Endothelial cell (in vitro differentiated cells): ENCODE measurements at regions not wholly inside any gene's neighbourhood (a gene's known extent, or its start where the extent isn't known, plus 50 kb on each side); places are given as distances from the start of the nearest gene placed in this dataset.

Experiments used
- DNase-seq: peaks from one replicate; pipeline ENCODE4 v3.0.0; 2021; ENCODE audit warnings: low spot score
- H3K27ac Mint-ChIP-seq: one replicate; pipeline ENCODE4 v1.8.0; 2021; ENCODE audit warnings: mixed read lengths, inconsistent platforms; ENCODE audit not compliant: unreplicated experiment
- H3K27me3 Mint-ChIP-seq: one replicate; pipeline ENCODE4 v1.8.0; 2021; ENCODE audit warnings: mild to moderate bottlenecking, moderate library complexity, mixed read lengths, inconsistent platforms; ENCODE audit not compliant: unreplicated experiment
- H3K36me3 Mint-ChIP-seq: one replicate; pipeline ENCODE4 v1.8.0; 2021; ENCODE audit warnings: mild to moderate bottlenecking, low read depth, mixed read lengths, inconsistent platforms; ENCODE audit not compliant: unreplicated experiment
- H3K4me1 Mint-ChIP-seq: one replicate; pipeline ENCODE4 v1.8.0; 2021; ENCODE audit warnings: mild to moderate bottlenecking, mixed read lengths, inconsistent platforms; ENCODE audit not compliant: unreplicated experiment
- H3K4me3 Mint-ChIP-seq: one replicate; pipeline ENCODE4 v1.8.0; 2021; ENCODE audit warnings: mild to moderate bottlenecking, mixed read lengths, inconsistent platforms; ENCODE audit not compliant: unreplicated experiment
- H3K9me3 Mint-ChIP-seq: one replicate; pipeline ENCODE4 v1.8.0; 2021; ENCODE audit warnings: mixed read lengths, inconsistent platforms; ENCODE audit not compliant: unreplicated experiment
- TF ChIP-seq, protein P1 (sequence below): fragments of 200-600 bp; sonication (generic); IDR thresholded peaks from one replicate; pipeline ENCODE4 v1.5.0; 2021; ENCODE audit warnings: antibody characterized with exemption; ENCODE audit not compliant: unreplicated experiment

DNA sequence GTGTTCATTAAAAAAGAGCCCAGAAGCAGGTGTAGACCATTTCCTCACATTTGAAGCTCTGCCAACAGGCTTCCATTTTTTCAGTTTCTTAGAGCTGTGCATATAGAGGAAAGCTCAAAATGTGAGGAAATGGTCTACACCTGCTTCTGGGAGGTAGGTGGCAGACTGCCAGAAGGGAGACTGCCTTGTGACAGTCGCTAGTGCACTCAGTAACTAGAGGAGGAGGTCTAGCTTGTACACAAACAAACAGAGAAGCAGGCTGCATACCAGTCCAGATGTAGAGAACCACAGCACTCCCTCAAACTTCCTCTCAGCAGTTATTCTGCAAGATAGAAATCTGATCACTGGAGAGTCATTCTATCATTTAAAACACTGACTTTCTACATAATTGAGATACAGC, 800.2 kb downstream of the EFNB2 start:
- TF ChIP-seq, protein P1, sequence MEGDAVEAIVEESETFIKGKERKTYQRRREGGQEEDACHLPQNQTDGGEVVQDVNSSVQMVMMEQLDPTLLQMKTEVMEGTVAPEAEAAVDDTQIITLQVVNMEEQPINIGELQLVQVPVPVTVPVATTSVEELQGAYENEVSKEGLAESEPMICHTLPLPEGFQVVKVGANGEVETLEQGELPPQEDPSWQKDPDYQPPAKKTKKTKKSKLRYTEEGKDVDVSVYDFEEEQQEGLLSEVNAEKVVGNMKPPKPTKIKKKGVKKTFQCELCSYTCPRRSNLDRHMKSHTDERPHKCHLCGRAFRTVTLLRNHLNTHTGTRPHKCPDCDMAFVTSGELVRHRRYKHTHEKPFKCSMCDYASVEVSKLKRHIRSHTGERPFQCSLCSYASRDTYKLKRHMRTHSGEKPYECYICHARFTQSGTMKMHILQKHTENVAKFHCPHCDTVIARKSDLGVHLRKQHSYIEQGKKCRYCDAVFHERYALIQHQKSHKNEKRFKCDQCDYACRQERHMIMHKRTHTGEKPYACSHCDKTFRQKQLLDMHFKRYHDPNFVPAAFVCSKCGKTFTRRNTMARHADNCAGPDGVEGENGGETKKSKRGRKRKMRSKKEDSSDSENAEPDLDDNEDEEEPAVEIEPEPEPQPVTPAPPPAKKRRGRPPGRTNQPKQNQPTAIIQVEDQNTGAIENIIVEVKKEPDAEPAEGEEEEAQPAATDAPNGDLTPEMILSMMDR, result no peak
- no peak for DNase-seq
- H3K4me3 Mint-ChIP-seq, result no peak overlapping the region
- peaks cover 3% of the 10 kb centered on the region for H3K27me3 Mint-ChIP-seq
- no peaks in the 10 kb centered on the region for H3K9me3 Mint-ChIP-seq
- no peaks in the 10 kb centered on the region for H3K36me3 Mint-ChIP-seq
- no peak overlapping the region for H3K27ac Mint-ChIP-seq
- H3K4me1 Mint-ChIP-seq, result no peaks in the 10 kb centered on the region

DNA sequence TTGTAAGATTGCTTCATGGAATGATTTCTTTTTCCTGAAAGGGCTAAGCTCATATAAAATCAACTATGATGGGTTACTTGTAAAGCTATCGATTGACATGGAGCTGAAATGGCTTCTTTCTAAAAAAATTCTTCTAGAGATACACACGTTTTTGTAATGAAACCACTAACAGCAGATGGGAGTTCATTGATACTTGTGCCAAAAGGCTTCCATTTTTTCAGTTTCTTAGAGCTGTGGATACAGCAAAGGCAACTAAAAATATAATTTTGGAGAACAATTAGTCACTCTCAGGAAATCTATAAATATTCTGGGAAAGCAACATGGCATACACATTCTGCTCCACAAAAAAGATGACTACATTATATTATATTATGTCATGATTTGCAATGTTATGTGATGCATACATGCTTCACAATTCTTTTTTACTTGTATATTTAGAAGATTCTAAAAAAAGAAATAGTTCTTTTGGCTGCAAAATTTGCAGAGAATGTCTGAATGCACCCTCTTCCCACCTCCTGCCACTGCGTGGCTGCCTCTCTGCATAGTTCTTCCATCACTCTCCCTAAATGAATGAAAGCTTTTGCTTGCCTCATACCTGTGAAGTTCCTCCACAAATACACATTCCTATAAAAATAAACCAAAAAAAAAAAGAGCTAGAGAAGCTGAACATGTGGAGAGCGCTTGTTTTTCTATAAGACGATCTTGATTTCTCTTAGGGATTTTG, 802.5 kb downstream of the EFNB2 start:
- H3K9me3 Mint-ChIP-seq, result no peaks in the 10 kb centered on the region
- H3K4me1 Mint-ChIP-seq, result no peaks in the 10 kb centered on the region
- DNase-seq, result no peak
- H3K4me3 Mint-ChIP-seq, result no peak overlapping the region
- no peak overlapping the region for H3K27ac Mint-ChIP-seq
- TF ChIP-seq, protein P1, result no peak
- peaks cover 1% of the 10 kb centered on the region for H3K27me3 Mint-ChIP-seq
- no peaks in the 10 kb centered on the region for H3K36me3 Mint-ChIP-seq

DNA sequence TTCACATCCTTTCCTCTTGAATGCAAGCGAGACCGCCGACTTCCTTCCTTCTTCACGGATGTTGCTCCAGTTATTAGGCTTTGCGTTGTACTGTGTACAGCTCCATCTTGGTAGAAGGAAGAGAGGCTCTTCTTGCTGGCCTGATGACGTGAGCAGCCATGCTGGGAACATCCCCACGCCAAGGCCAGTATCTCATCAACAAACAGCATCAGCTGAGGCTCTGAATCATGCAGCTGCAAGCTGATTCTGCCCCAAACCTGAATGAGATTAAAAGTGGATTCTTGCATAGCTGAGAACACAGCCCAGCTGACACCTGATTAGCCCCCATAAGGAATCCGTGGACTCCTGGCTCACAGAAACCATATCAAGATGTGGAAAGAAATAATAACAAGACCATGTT, 809.6 kb downstream of the EFNB2 start:
- TF ChIP-seq, protein P1, result no peak
- no peak overlapping the region for H3K27ac Mint-ChIP-seq
- H3K27me3 Mint-ChIP-seq, result peaks cover 1% of the 10 kb centered on the region
- DNase-seq, result no peak
- H3K4me1 Mint-ChIP-seq, result peaks cover 3% of the 10 kb centered on the region
- no peaks in the 10 kb centered on the region for H3K36me3 Mint-ChIP-seq
- H3K9me3 Mint-ChIP-seq, result no peaks in the 10 kb centered on the region
- H3K4me3 Mint-ChIP-seq, result no peak overlapping the region

DNA sequence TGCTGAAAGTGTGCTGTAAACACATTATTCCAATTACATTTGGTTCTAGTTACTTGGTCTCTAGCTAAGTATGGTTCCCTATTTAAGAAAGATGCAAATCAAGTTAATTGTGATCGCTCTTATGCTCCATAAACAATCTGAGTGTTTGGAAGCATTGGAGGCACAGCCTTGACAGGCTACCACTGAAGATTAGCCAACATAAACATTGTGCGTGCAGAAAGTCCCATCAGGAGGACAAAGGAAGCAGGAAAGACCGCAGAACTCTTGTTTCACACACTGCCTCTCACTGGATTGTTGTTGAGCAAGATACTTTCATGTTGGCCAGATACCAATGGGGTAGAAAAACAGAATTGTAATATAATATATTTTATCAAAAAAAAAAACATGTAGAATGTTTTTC, 814.4 kb downstream of the EFNB2 start:
- H3K36me3 Mint-ChIP-seq, result no peaks in the 10 kb centered on the region

DNA sequence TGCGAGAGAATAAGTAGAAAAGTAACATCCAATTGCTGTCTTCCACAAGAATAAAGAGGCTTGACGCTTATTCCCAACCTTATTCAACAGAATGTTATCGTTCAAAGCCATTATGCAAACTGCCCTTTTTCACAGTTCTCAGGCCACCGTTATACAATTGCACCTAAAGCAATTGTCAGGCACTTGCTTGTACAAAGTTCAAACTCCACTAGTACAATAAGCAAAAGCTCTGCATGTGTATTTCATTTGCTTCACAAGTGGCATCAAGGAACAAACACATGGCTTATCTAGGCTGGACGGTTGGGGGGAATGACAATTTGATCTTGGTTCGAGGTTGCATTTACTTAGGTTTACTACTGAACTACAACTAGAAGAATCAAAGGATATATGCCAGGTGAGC, 815.6 kb downstream of the EFNB2 start:
- DNase-seq, result no peak
- no peak overlapping the region for H3K27ac Mint-ChIP-seq
- no peaks in the 10 kb centered on the region for H3K36me3 Mint-ChIP-seq
- no peaks in the 10 kb centered on the region for H3K9me3 Mint-ChIP-seq
- H3K27me3 Mint-ChIP-seq, result no peaks in the 10 kb centered on the region
- peaks cover 14% of the 10 kb centered on the region for H3K4me1 Mint-ChIP-seq
- no peak overlapping the region for H3K4me3 Mint-ChIP-seq
- TF ChIP-seq, protein P1, result no peak

More for the DNA sequence above, 814.4 kb downstream of the EFNB2 start:
- H3K27ac Mint-ChIP-seq, result no peak overlapping the region
- peaks cover 14% of the 10 kb centered on the region for H3K4me1 Mint-ChIP-seq
- no peaks in the 10 kb centered on the region for H3K9me3 Mint-ChIP-seq
- TF ChIP-seq, protein P1, result no peak
- no peak overlapping the region for H3K4me3 Mint-ChIP-seq
- H3K27me3 Mint-ChIP-seq, result no peaks in the 10 kb centered on the region
- DNase-seq, result no peak
